ENCODE measurements at regions not wholly inside any gene's neighbourhood (a gene's known extent, or its start where the extent isn't known, plus 50 kb on each side); places are given as distances from the start of the nearest gene placed in this dataset.

- DNase-seq (ENCODE audit: low spot score), result no peak
Measured at GRCh38 chr9:87245271-87245670, 252.4 kb upstream of the DAPK1 start.

GRCh38 chr9:87247097-87247496, 250.6 kb upstream of the DAPK1 start:
- no peak for DNase-seq (ENCODE audit: low spot score)

- DNase-seq (ENCODE audit: low spot score), result peak; percentile 32
Measured at GRCh38 chr9:87249029-87249428, 248.6 kb upstream of the DAPK1 start.

GRCh38 chr9:87250205-87250604, 247.5 kb upstream of the DAPK1 start:
- DNase-seq (ENCODE audit: low spot score), result no peak

GRCh38 chr9:87255431-87256155, 242.1 kb upstream of the DAPK1 start:
- DNase-seq (ENCODE audit: low spot score), result peak; percentile 58

- no peak for DNase-seq (ENCODE audit: low spot score)
Measured at GRCh38 chr9:87256973-87257372, 240.7 kb upstream of the DAPK1 start.

- DNase-seq (ENCODE audit: low spot score), result no peak
Measured at GRCh38 chr9:87259543-87260518, 237.8 kb upstream of the DAPK1 start.

- DNase-seq (ENCODE audit: low spot score), result no peak
Measured at GRCh38 chr9:87263291-87263690, 234.4 kb upstream of the DAPK1 start.

- no peak for DNase-seq (ENCODE audit: low spot score)
Measured at GRCh38 chr9:87266697-87267096, 231.0 kb upstream of the DAPK1 start.

- DNase-seq (ENCODE audit: low spot score), result no peak
Measured at GRCh38 chr9:87267251-87268070, 230.2 kb upstream of the DAPK1 start.

- no peak for DNase-seq (ENCODE audit: low spot score)
Measured at GRCh38 chr9:87269296-87270176, 228.1 kb upstream of the DAPK1 start.

GRCh38 chr9:87270221-87270847, 227.3 kb upstream of the DAPK1 start:
- DNase-seq (ENCODE audit: low spot score), result peak; percentile 69

GRCh38 chr9:87270848-87271234, 226.8 kb upstream of the DAPK1 start:
- DNase-seq (ENCODE audit: low spot score), result no peak

GRCh38 chr9:87271696-87272477, 225.8 kb upstream of the DAPK1 start:
- DNase-seq (ENCODE audit: low spot score), result no peak

GRCh38 chr9:87275047-87275725, 222.5 kb upstream of the DAPK1 start:
- DNase-seq (ENCODE audit: low spot score), result no peak

- DNase-seq (ENCODE audit: low spot score), result no peak
Measured at GRCh38 chr9:87276327-87276841, 221.3 kb upstream of the DAPK1 start.

GRCh38 chr9:87276851-87277261, 220.8 kb upstream of the DAPK1 start:
- no peak for DNase-seq (ENCODE audit: low spot score)

GRCh38 chr9:87277346-87277745, 220.3 kb upstream of the DAPK1 start:
- no peak for DNase-seq (ENCODE audit: low spot score)

Data from umbilical cord (tissue), 1 donor.